HG03378 (cell line): ENCODE measurements at regions not wholly inside any gene's neighbourhood (a gene's known extent, or its start where the extent isn't known, plus 50 kb on each side); places are given as distances from the start of the nearest gene placed in this dataset.

Experiments used
- ATAC-seq: cut with Tn5 transposase; IDR thresholded peaks from one replicate; pipeline ENCODE4 v1.9.1; 2021; ENCODE audit warnings: mild to moderate bottlenecking, moderate library complexity; ENCODE audit not compliant: unreplicated experiment

- no peak for ATAC-seq
Observed at GRCh38 chr16:65878347-65878746, 488.1 kb upstream of the CDH5 start.

DNA sequence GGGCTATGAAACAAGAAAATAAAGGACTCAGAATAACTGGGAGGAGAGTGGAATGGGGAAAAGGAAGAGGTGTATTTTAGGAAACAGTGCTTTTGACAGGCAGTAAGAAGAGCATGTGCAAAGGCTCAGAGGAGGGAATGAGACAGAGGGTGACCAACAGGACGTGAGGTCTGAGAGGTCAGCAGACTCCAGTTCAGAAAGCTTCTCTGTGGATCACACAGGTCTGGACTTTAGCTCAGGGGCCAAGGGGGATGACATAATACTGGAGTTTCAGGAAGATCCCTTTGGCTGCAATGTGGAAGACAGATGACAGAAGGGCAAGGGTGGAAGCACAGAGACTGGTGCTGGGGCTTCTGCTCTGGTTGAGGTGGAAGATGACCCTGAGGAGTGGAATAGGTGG is 489.9 kb upstream of the CDH5 start:
- ATAC-seq = no peak

DNA sequence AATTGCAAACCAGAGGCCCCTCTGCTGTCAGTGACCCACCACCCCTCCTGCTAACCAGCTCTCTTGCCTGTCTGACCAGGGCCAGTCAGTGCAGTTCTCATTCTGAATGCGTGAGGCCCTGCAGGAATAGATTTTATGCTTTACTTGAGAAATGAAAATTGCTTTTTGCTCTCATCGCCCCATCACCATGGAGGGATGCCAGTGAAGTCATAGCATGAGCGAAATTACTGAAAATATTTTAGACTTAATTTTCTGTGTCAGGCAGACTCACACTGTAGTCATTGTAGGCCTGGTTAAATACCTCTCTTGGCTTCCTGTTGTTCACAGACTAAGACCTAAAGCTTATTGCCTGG is 490.5 kb upstream of the CDH5 start:
- ATAC-seq = no peak

- no peak for ATAC-seq
Observed at GRCh38 chr16:65875381-65876055, 491.0 kb upstream of the CDH5 start.

DNA sequence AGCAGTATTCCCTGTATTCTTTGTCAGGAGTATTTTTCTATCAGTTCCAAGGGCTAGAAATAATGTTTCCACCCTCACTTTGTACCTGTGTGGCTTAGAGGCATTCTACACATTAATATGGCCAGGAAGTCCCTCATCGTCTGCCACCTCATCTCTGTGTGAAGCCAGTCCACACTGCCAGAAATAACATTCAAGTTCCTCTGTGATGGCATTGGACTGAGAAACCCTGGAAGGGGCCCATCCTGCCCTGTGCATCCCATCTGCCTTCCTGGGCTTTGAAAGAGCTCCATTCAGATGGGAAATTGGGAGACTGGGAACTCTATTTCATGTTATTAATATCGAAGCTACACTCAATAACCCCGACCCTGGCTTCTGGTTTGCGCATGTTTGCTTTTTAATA is 497.2 kb upstream of the CDH5 start:
- no peak for ATAC-seq

- ATAC-seq = no peak
Observed at GRCh38 chr16:65867276-65867960, 499.1 kb upstream of the CDH5 start.

DNA sequence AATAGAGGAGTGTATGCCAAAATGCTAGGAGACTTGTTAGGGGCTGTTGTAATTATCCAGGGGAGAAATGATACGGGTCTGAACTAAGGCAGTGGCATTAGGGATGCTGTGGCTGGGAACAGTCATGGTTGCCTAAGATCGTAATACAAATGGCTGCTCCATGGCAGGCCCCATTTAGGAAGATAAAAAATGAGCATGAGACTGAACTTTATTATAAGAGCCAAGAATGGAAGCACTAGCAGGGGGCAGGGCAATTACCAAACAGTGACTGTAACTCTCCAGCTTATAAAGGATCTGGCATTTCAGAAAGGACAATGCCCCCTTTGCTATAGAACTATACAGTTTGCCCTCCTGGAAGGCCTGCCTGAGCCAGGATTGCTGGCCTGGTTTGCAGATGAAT is 503.3 kb upstream of the CDH5 start:
- ATAC-seq = no peak

GRCh38 chr16:65861131-65861731 is 505.3 kb upstream of the CDH5 start:
- ATAC-seq = no peak

DNA sequence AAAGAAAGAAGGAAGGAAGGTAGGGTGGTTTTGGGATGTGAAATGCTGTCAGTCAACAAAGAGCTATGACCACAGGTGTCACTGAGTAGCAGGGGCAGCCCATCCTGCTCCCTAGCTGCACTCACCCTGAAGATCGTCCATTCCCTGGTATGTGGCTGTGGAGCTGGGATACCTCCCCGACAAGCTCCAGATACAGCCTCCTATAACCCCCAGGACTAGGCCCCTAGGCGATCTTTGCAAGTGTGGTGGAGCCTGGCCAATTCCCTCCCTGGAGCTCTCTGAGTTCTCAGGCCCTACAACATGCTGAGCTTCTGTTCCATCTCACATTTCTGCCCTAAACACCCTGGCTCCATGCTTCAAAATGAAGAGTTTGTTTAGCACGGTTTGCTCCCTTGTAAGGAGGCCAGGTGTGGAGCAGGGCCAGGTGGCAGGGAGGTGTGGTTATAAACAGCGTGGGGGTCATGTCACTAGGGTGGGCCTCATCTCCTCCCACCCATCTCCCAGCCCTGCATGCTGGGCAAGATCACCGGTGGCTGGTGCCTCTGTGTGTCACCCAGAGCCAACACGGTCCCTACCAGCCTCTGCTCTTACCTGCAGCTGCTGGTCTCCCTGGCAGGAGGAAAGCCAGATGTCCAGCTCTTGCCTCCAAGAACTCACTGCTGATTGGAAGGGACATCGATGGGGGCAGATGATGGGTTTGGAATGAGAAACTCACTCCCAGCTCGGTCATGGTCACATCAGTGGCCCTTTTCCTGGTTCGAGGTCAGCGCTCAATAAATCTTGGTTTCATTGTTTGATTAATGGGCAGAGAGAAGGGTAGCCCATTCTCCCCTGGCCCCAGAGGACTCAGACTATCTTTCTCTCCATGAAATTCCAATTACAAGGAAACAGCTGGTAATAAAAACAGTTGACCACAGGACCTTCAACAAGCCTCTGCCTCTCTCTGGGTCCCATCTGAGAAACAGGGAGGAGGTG is 511.0 kb upstream of the CDH5 start:
- no peak for ATAC-seq

GRCh38 chr16:65846210-65846602 is 520.3 kb upstream of the CDH5 start:
- ATAC-seq = no peak

GRCh38 chr16:65845466-65846209 is 520.9 kb upstream of the CDH5 start:
- no peak for ATAC-seq

DNA sequence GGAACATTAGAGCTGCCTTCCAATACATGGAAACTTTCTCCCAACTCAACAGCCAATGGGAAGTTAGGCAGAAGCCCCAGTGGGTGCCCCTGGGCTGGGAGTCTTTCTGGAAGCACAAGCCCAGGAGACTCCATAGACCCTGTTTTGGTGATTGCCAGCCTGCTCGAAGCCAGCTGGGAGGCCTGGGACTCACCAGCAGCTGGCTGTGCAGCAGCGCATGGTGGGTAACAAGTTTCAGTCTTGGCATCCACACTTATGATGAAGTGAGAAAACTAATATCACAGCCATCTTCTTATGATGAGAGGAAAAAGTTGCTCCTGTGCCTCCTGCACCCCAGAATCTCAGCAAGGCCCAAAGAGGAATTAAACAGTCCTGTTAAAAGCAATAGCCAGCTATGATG is 522.5 kb upstream of the CDH5 start:
- ATAC-seq = no peak

DNA sequence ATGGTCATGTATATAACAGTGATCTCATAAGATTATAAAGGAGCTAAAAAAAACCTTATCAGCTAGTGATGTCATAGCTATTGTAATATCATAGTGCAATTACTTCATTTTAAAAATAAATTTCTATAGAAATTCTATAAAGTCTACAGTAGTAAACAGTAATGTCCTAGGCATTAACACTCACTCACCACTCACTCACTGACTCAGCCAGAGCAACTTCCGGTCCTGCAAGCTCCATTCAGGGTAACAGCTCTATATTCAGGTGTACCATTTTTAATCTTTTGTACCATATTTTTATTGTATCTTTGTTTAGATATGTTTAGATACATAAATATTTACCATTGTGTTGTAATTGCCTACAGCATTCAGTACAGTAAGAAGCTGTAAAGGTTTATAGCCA is 524.4 kb upstream of the CDH5 start:
- no peak for ATAC-seq

DNA sequence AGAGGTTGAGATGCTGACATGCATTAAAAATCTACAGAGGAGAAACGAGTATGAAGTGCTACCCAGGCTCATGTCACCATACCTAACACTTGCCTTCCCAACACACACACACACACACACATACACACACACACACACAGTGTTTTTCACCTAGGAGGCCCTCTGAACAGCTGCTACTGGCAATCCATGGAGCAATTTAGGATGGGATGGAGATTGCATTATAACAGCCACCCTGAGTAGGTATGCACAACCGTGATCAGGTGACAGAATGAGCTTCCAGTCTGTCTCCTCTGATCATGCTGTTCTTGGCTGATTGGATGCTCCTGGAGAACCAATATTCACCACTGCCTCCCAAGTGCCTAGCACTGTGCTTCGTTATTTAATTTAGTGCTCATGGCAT is 528.5 kb upstream of the CDH5 start:
- ATAC-seq = no peak

- ATAC-seq = no peak
Observed at GRCh38 chr16:65837464-65837863, 529.0 kb upstream of the CDH5 start.

DNA sequence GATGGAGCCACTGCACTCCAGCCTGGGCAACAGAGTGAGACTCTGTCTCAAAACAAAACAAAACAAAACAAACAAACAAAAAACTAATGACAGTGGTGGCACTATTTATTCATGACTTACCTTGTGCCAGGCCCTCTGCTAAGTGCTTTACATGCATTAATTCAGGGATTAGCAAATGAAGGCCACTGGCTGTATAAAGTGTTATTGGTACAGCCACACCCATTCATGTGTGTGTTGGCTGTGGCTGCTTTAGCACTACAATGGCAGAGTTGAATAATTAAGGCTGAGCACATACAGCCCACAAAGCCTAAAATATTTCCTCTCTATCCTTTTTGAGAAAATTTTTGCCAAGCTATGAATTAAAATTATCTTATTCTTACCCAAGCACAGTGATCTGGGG is 531.8 kb upstream of the CDH5 start:
- no peak for ATAC-seq

DNA sequence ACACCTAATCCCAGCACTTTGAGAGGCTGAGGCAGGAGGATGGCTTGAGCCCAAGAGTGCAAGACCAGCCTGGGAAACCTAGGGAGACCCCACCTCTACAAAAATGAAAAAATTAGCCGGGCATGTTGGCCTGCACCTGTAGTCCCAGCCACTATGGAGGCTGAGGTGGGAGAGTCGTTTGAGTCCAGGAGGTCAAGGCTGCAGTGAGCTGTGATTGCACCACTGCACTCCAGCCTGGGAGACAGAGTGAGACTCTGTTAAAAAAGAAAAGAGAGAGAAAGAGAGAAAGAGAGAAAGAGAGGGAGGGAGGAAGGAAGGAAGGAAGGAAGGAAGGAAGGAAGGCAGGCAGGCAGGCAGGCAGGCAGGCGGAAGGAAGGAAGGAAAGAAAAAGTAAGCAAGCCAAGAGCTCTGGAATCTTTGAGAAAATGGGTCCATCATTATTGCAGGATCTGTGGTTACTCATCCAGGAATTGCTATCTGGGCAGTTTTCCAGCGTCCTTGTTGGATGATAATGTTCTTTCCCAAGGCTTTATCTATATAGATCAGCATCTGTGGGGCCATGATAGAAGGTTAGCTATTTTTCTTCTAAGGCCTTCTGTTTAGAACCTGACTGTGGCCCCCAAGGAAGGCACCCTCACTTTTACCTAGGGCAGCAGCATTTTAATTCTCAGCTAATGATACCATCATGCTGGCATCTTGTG is 533.2 kb upstream of the CDH5 start:
- ATAC-seq = no peak

GRCh38 chr16:65832679-65833078 is 533.8 kb upstream of the CDH5 start:
- ATAC-seq = no peak

GRCh38 chr16:65831903-65832666 is 534.4 kb upstream of the CDH5 start:
- ATAC-seq = no peak
